GM23248 (cell line): ENCODE measurements at regions not wholly inside any gene's neighbourhood (a gene's known extent, or its start where the extent isn't known, plus 50 kb on each side); places are given as distances from the start of the nearest gene placed in this dataset.
A peak's percentile ranks its signal among the peaks of the same experiment; 100 is the strongest.

ENCODE experiments used
- DNase-seq: peaks from one replicate; pipeline ENCODE4 v3.0.0-alpha.2; 2015
- H2AFZ ChIP-seq: fragments of 200-600 bp; sonication (generic); 2 replicates; pipeline ENCODE4 v1.6.1; 2016; ENCODE audit warnings: antibody characterized with exemption
- H3F3A ChIP-seq: fragments of 200-600 bp; sonication (generic); 2 replicates; pipeline ENCODE4 v1.6.1; 2016; ENCODE audit warnings: mild to moderate bottlenecking, antibody characterized with exemption, mixed run types; ENCODE audit not compliant: insufficient read depth
- H3K27ac ChIP-seq: fragments of 200-600 bp; sonication (generic); 2 replicates; pipeline ENCODE4 v1.5.1; 2016; ENCODE audit warnings: mild to moderate bottlenecking
- H3K27me3 ChIP-seq: fragments of 200-600 bp; sonication (generic); replicated peaks from 2 replicates; pipeline ENCODE4 v1.6.1; 2016; ENCODE audit warnings: mild to moderate bottlenecking; ENCODE audit not compliant: insufficient read depth
- H3K36me3 ChIP-seq: fragments of 200-600 bp; sonication (generic); 2 replicates; pipeline ENCODE4 v1.6.1; 2016; ENCODE audit warnings: low read depth, mild to moderate bottlenecking
- H3K4me1 ChIP-seq: fragments of 200-600 bp; sonication (generic); 2 replicates; pipeline ENCODE4 v1.6.1; 2016; ENCODE audit warnings: mild to moderate bottlenecking; ENCODE audit not compliant: insufficient read depth
- H3K4me2 ChIP-seq: fragments of 200-600 bp; sonication (generic); one replicate; pipeline ENCODE4 v1.6.1; 2016; ENCODE audit warnings: mild to moderate bottlenecking; ENCODE audit not compliant: unreplicated experiment
- H3K4me3 ChIP-seq: fragments of 200-600 bp; sonication (generic); 2 replicates; pipeline ENCODE4 v1.5.1; 2016; ENCODE audit warnings: mild to moderate bottlenecking
- H3K79me2 ChIP-seq: fragments of 200-600 bp; sonication (generic); 2 replicates; pipeline ENCODE4 v1.6.1; 2016; ENCODE audit warnings: mild to moderate bottlenecking; ENCODE audit not compliant: insufficient read depth
- H3K9ac ChIP-seq: fragments of 200-600 bp; sonication (generic); 2 replicates; pipeline ENCODE4 v1.6.1; 2016; ENCODE audit warnings: mild to moderate bottlenecking
- H3K9me2 ChIP-seq: fragments of 200-600 bp; sonication (generic); 2 replicates; pipeline ENCODE4 v1.6.1; 2016; ENCODE audit warnings: mixed run types, mild to moderate bottlenecking, moderate library complexity; ENCODE audit not compliant: insufficient read depth
- H3K9me3 ChIP-seq: fragments of 200-600 bp; sonication (generic); one replicate; pipeline ENCODE4 v1.6.1; 2017; ENCODE audit warnings: low read depth
- H4K20me1 ChIP-seq: fragments of 200-600 bp; sonication (generic); 2 replicates; pipeline ENCODE4 v1.6.0; 2016; ENCODE audit not compliant: insufficient read depth
- EZH2 ChIP-seq: fragments of 200-600 bp; sonication (generic); IDR thresholded peaks from 2 replicates; pipeline ENCODE4 v1.6.1; 2018; ENCODE audit warnings: antibody characterized with exemption, mild to moderate bottlenecking; ENCODE audit not compliant: insufficient read depth, poor library complexity, severe bottlenecking
- EZH2phosphoT487 ChIP-seq: fragments of 200-600 bp; sonication (generic); IDR thresholded peaks from 2 replicates; pipeline ENCODE4 v1.6.1; 2018; ENCODE audit warnings: antibody characterized with exemption, moderate library complexity, mild to moderate bottlenecking, low read depth; ENCODE audit not compliant: insufficient read depth
- WGBS, 2 experiments: methylation state at CpG; one replicate each; pipeline ENCODE4 v1.1.6; 2015 to 2017; ENCODE audit warnings: low lambda C conversion rate in 2 of 2, low coverage in 1 of 2; ENCODE audit errors: missing lambda C conversion rate in 2 of 2; 5-methylcytosine and 5-hydroxymethylcytosine counted together
- in situ Hi-C: fragments of 300-500 bp; cut with MboI; formaldehyde crosslinking; loops from 2 replicates; pipeline ENCODE4 v1.15.0; 2020

GRCh38 chr12:90621927-90622326 is 333.0 kb downstream of the CCER1 start:
- no peaks in the 10 kb centered on the region for H3K9me3 ChIP-seq
- H4K20me1 ChIP-seq: no peaks in the 10 kb centered on the region
- no peaks in the 10 kb centered on the region for H3K36me3 ChIP-seq
- H3K4me1 ChIP-seq: peaks cover 9% of the 10 kb centered on the region
- no peak overlapping the region for H3K4me3 ChIP-seq
- peak overlapping the region; percentile 43 for H3K27ac ChIP-seq
- 70 to 85% methylated on average over 2 of the region's 2 CpGs for WGBS, 2 experiments
- H3K9ac ChIP-seq: no peak overlapping the region
- peak; percentile 65 for DNase-seq
- no peaks in the 10 kb centered on the region for H3K27me3 ChIP-seq
- no peaks in the 10 kb centered on the region for H3F3A ChIP-seq
- H3K79me2 ChIP-seq: no peaks in the 10 kb centered on the region
- TF ChIP-seq EZH2: no peak
- TF ChIP-seq EZH2phosphoT487: no peak
- H2AFZ ChIP-seq: 0 out of 2 replicates have a peak overlapping the region, but pooled peaks have one; percentile 24
- H3K4me2 ChIP-seq: peak overlapping the region; percentile 20
- in situ Hi-C loops: no loop called here
- H3K9me2 ChIP-seq: no peaks in the 10 kb centered on the region; the same call in 1 of the 2 replicates

- no peaks in the 10 kb centered on the region for H3K27me3 ChIP-seq
- in situ Hi-C loops: no loop called here
- H2AFZ ChIP-seq: no peak overlapping the region
- peaks cover 9% of the 10 kb centered on the region for H3K4me1 ChIP-seq
- H3K36me3 ChIP-seq: no peaks in the 10 kb centered on the region
- no peak overlapping the region for H3K4me3 ChIP-seq
- no peaks in the 10 kb centered on the region for H3F3A ChIP-seq
- 74 to 79% methylated on average over 2 of the region's 2 CpGs for WGBS, 2 experiments
- H3K4me2 ChIP-seq: no peak overlapping the region
- no peak for TF ChIP-seq EZH2
- TF ChIP-seq EZH2phosphoT487: no peak
- no peaks in the 10 kb centered on the region for H4K20me1 ChIP-seq
- no peaks in the 10 kb centered on the region; the same call in 1 of the 2 replicates for H3K9me2 ChIP-seq
- no peak overlapping the region for H3K9ac ChIP-seq
- no peaks in the 10 kb centered on the region for H3K79me2 ChIP-seq
- H3K9me3 ChIP-seq: no peaks in the 10 kb centered on the region
- DNase-seq: no peak
- no peak overlapping the region for H3K27ac ChIP-seq
Observed at GRCh38 chr12:90619943-90620342, 335.0 kb downstream of the CCER1 start.

GRCh38 chr12:90618586-90618985 is 336.4 kb downstream of the CCER1 start:
- Histone ChIP-seq H4K20me1 (no peaks in the 10 kb centered on the region), H3K9me3 (no peaks in the 10 kb centered on the region), H2AFZ (no peak overlapping the region), H3K36me3 (no peaks in the 10 kb centered on the region), H3F3A (no peaks in the 10 kb centered on the region), H3K27ac (no peak overlapping the region), H3K4me2 (no peak overlapping the region), H3K27me3 (no peaks in the 10 kb centered on the region), H3K4me3 (no peak overlapping the region), H3K9me2 (no peaks in the 10 kb centered on the region; the same call in 1 of the 2 replicates), H3K79me2 (no peaks in the 10 kb centered on the region), H3K4me1 (peaks cover 9% of the 10 kb centered on the region), H3K9ac (no peak overlapping the region)
- TF ChIP-seq EZH2phosphoT487 (no peak), EZH2 (no peak)
- in situ Hi-C loops: no loop called here
- peak; percentile 57 for DNase-seq

DNA sequence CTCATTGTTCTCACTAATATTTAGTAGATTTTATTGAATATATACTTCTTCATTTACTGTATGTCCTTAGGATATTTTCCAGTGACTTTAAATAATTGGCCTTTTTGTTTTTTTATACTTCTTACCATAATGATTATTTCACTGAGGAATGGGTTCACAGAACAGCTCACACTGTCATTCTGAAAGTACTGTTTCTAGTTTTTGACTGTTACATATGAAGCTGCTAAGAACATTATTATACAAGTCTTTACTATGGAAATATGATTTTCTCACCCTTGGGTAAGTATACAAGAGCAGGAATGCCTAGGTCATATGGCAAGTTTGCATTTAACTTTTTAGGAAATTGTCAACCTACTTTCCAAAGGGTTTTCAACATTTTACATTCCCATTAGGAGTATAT is 343.1 kb downstream of the CCER1 start:
- H3K9ac ChIP-seq: no peak overlapping the region
- no peaks in the 10 kb centered on the region for H3F3A ChIP-seq
- no peak overlapping the region for H3K4me3 ChIP-seq
- H2AFZ ChIP-seq: no peak overlapping the region
- DNase-seq: no peak
- H3K27me3 ChIP-seq: no peaks in the 10 kb centered on the region
- H3K9me3 ChIP-seq: no peaks in the 10 kb centered on the region
- H3K9me2 ChIP-seq: no peaks in the 10 kb centered on the region
- H4K20me1 ChIP-seq: no peaks in the 10 kb centered on the region
- TF ChIP-seq EZH2phosphoT487: no peak
- TF ChIP-seq EZH2: no peak
- no peaks in the 10 kb centered on the region for H3K4me1 ChIP-seq
- no peaks in the 10 kb centered on the region for H3K36me3 ChIP-seq
- H3K79me2 ChIP-seq: no peaks in the 10 kb centered on the region
- no peak overlapping the region for H3K4me2 ChIP-seq
- in situ Hi-C loops: no loop called here
- no peak overlapping the region for H3K27ac ChIP-seq

GRCh38 chr12:90611048-90611447 is 343.9 kb downstream of the CCER1 start:
- Histone ChIP-seq H3K27me3 (no peaks in the 10 kb centered on the region), H3K9me3 (no peaks in the 10 kb centered on the region), H3K4me1 (no peaks in the 10 kb centered on the region), H3K36me3 (no peaks in the 10 kb centered on the region), H3K9me2 (no peaks in the 10 kb centered on the region), H3K4me2 (no peak overlapping the region), H2AFZ (no peak overlapping the region), H3F3A (no peaks in the 10 kb centered on the region), H3K9ac (no peak overlapping the region), H3K79me2 (no peaks in the 10 kb centered on the region), H3K4me3 (no peak overlapping the region), H4K20me1 (no peaks in the 10 kb centered on the region), H3K27ac (no peak overlapping the region)
- in situ Hi-C loops: no loop called here
- WGBS, 2 experiments: 47 to 53% methylated on average over 3 of the region's 3 CpGs
- TF ChIP-seq EZH2phosphoT487 (no peak), EZH2 (no peak)
- DNase-seq: no peak
